GM19468 (cell line): ENCODE measurements at regions not wholly inside any gene's neighbourhood (a gene's known extent, or its start where the extent isn't known, plus 50 kb on each side); places are given as distances from the start of the nearest gene placed in this dataset.
A peak's percentile ranks its signal among the peaks of the same experiment; 100 is the strongest.

Experiments
- ATAC-seq: cut with Tn5 transposase; IDR thresholded peaks from one replicate; pipeline ENCODE4 v1.9.1; 2021; ENCODE audit warnings: mild to moderate bottlenecking, moderate library complexity, moderate number of reproducible peaks; ENCODE audit not compliant: unreplicated experiment; ENCODE audit errors: extremely low read depth

DNA sequence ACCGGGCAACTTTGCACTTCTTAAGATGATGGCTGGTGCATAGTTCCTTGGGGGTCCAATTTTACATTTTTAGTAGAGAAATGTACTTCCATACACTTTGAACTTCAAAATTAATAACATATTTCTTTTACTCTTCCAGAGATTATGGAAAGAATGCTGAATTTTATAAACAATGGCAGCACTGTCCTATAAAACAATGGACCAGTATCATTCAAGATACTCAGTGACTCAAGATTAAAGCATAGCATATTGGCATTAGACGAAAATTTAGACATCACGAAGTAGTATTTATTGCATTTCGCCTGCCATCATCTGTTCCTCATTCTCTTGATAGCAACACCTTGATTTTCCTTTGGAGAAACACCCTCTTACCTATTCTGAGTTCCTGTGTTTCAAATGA is 118.3 kb upstream of the ATF7IP start:
- ATAC-seq = no peak

DNA sequence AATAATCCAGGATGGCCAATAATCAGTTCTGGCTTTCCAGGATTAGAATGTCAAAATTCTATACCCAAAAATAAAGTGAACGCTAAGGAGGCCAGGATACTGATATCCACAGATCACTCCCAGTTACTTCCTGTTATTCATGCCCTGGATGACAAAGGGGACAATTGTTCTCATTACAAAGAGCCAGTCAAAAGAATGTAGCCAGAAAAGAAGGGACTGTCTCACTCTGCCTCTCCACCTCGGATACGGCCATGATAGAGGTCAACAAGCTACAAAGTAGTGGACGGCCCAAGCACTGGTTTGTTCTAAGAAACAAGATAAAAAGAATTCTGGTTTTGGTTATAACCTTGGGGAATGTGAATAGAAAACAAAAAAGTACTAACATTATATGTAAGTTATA is 116.1 kb upstream of the ATF7IP start:
- ATAC-seq = no peak

DNA sequence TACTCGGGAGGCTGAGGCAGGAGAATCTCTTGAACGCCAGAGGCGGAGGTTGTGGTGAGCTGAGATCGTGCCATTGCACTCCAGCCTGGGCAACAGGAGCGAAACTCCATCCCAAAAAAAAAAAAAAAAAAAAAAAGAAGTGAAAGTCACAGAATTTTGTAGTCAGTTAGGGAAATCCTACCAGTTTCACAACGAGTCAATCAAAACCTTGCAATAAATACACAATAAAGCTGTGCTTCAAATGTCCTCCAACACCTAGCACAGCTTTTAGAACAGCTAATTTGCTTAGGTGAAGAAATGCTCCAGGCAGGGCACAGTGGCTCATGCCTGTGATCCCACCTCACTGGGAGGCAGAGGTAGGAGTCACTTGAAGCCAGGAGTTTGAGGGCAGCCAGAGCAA is 112.8 kb upstream of the ATF7IP start:
- ATAC-seq = no peak

DNA sequence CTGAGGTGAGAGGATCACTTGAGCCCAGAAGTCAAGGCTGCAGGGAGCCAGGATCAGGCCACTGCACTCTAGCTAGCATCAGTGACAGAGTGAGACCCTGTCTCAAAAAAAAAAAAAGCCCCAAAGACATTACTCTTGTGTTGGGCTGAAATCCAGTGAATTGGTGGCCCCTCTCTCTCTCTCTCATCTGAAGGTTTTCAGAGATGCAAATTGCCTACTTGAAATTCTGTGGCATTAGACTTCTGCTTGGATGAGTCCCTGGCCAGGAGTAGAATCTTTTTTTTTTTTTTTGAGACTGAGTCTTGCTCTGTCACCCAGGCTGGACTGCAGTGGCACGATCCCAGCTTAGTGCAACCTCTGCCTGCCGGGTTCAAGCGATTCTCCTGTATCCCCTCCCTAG is 112.0 kb upstream of the ATF7IP start:
- ATAC-seq = no peak

DNA sequence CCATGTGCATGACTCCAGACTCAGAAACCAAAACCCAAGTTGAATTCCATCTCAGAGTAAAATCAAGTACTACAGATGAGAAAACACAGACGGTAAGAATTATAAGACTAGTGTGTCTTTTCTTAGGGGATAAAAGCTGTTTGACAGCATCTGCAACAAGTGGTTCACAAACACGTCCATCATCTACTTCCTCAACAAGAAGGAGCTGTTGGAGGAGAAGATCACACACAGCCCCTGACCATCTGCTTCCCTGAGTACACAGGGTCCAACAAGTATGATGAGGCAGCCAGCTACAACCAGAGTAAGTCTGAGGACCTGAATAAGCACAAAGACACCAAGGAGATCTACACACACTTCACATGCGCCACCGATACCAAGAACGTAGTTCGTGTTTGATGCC is 110.7 kb upstream of the ATF7IP start:
- ATAC-seq = no peak

DNA sequence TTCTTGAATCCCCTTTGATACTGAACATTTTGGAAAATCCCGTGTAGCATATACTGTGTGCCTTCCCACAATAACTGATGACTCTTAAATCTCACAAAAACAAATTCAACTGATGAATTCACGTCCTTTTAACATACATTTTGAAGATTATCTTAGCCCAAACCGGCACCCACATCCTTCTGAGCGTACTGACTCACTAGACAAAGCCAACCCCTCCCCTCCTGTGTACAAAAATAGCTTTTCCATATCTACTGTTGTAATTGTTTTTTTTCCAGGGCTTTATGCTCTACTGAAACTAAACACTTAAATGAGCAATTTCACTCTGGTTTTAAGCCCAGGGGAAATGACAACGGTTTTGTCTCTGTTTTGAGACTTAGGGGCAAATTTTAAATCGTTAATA is 109.4 kb upstream of the ATF7IP start:
- no peak for ATAC-seq

DNA sequence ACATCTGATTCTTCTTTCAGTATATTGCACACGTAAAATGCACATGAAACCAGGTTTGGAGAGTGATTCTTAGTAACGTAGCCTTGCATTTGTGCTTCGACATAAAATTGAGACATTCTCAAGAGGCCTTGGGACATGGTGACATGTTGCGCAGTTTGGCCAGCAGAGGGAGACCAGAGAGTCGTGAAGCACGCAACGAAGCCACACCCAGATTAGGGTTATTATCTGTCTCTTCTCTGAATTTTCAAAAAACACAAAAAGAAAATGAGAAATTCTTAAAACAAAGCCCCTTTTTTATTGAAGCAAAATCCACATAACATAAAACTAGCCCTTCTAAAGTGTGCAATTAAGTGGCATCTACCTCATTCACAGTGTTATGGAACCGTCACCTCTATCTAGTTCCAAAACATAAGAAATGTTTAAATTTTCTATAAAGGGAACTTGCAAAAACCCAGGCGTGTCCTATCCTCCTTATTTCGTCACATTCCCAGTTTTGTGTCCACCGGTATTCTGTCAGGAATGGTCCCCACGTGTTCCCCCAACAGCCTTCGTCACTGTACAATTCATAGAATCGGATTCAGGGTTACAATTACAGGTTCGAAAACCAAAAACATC is 108.8 kb upstream of the ATF7IP start:
- peak; percentile 35 for ATAC-seq

DNA sequence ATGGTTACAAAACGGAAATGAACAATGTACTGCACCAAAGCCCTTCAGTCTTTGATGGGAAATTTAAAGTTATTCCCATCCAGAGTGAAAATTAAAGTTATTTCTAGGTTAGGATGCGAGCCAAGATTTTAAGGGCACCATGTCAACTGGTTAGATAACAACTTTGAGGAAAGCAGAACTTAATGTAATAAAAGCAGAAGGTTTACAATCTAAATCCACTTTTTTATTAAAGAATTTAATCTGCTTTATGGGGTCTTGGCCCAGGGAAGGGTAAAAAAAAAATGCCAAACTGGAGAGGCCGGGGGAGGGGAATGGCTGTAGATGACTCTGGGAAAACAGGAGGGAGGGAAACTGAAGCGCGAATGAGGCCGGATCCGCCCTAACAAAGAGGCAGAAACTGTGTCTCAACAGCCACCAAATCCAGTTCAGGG is 108.2 kb upstream of the ATF7IP start:
- ATAC-seq = no peak

DNA sequence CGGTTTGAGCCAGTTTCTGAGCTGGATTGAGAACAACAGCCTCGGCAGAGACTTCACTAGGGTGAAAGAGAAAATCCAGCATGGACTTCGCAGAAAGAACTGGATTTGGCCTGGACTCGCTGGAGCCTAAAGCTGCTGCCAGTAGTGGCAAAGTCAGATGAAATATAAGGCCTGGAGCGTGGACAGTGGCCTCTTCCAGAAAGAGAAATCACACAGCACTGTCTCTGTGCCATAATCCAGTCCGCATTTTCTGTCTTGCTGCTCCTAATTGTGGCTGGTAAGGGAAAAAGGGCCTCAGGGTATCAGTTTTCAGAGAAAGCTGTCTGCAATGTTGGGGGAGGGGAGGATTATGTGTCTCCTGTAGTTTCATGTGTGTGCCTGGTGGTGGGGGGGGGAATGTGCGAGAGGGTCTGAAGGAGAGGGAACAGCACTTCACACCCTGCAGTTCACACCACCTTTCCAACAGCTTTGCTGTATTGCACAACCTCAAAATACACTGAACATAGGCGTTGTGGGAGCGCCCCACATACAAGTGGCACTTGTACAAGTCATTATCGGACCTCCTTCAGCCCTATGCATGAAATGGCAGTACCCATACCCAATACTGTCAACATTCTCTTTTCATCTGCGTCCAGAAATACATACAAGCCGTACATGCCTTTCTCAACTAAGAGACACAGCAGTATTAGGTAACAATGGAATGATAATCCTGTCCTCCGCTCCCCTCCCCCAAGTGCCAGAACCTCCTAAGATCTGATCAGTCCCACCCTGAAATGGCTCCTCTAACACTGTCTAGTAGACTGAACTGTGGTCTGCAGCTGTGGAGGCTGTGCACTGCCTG is 107.5 kb upstream of the ATF7IP start:
- ATAC-seq = peak; percentile 82

DNA sequence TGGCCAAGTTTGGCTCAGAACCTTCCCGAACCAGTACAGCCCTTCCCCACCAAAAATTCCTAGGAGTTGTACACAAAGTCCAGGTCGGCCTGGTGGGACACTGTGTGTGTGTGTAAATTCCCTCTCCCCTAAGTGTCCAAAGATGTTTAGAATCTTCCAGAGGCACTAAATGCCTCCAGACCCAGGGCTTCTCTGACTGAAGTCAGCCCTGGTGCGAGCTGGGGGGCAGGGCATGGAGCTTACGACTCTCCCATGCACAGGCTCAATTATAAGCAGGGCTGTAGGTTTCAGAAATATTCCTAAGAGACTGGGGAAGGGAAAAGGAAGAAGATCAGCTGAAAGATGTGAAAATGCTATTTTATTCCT is 106.9 kb upstream of the ATF7IP start:
- no peak for ATAC-seq

DNA sequence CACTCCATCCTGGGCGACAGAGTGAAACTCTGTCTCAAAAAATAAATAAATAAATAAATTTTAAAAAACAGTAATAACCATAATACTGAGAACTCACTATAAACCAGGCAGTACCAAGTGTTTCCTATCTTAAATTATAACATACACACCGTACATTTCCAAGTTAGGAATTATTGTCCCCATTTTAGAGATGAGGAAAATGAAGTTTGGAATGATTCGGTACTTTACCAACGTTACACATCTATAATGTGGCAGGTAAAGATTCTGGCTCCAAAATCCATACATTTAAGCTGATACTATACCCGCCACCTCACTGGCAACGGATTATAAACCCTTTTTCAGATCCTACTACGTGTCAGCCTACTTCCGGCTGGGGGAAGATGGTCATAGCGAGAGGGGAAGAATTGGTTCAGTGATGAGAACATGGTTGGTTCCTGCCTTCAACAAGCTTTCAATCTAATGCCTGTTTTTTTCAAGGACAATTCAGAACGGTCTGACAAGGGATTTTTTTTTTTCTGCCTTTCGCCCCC is 105.9 kb upstream of the ATF7IP start:
- ATAC-seq = no peak

DNA sequence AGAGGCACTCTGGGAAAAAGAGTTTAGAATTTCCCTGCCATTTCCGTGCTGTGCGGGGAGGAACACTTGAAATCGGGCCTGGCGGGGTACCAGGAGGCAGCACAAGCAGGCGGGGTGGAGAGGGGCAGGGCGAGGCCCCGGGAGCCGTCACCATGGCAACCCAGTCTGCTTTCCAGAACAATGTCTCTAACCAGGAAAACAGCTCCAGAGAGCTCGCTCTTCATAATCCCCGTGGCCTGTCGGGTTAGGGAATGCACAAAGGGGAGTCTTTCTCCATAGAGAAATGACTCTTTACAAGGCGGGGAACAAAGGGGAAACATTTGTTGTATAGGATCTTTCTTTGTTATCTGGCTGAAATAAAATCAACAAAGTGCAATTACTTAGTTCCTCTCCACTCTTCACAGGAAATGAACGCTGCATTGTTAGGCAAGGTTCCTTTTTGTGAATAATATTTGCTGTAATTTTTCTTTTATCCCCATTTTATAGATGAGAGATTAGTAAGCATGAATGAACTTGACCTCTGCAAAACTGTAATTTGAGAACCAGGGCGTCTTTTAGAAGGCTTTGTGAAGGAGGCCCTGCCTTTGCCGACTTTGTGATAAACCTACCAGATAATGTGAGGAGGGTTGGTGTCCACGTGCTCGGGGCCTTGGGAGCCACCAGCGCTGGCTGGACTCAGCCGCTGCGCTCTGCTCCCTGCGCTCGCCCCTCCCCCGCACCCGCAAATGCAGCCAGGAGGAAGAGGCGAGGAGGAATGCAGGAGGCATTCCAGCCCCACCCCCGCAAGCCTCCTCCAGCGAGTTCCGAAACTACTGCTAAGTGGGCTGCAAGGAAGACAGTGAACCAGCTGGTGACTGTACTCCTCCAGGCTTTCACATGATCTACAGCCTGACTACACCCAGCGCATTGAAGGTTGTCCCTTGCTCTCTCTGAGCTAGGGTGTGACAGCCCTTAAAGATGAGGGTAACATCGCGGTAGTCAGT is 105.2 kb upstream of the ATF7IP start:
- no peak for ATAC-seq

DNA sequence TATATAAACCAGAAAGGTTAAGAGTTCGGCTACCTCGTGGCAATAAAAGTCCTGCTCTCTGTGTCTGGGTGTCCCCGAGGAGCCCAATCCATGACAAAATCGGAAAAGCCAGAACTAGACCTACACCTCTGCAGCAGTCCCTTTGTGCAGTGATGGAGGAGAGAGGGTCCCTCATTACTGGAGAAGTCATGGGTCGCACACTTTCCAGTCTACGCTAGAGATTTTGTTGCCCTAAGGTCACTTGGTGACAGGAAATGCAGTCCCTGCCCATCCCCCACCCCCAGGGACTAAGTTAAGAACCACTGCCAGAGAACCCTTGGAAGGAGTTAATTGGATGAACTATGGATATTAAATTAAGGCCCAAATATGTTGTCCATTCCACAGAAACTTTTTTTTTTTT is 104.4 kb upstream of the ATF7IP start:
- no peak for ATAC-seq

DNA sequence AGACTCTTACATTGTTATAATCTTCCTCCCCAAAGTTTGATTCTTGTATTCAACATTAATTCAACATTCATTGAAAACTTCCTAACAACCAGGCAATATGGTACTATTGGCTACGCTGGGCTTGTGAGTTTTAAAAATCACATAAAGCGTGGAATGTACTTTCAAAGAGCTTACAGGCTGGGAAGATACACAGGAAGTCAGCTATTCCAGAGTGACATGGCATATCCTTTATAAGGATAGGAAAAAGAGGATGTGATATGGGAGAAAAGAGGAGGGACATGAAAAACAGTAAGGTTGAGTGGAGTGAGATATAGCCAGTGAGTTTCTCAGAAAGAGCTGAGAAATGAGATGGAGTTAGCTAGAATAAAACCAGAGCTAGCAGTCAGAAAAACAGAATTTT is 103.6 kb upstream of the ATF7IP start:
- ATAC-seq = no peak

DNA sequence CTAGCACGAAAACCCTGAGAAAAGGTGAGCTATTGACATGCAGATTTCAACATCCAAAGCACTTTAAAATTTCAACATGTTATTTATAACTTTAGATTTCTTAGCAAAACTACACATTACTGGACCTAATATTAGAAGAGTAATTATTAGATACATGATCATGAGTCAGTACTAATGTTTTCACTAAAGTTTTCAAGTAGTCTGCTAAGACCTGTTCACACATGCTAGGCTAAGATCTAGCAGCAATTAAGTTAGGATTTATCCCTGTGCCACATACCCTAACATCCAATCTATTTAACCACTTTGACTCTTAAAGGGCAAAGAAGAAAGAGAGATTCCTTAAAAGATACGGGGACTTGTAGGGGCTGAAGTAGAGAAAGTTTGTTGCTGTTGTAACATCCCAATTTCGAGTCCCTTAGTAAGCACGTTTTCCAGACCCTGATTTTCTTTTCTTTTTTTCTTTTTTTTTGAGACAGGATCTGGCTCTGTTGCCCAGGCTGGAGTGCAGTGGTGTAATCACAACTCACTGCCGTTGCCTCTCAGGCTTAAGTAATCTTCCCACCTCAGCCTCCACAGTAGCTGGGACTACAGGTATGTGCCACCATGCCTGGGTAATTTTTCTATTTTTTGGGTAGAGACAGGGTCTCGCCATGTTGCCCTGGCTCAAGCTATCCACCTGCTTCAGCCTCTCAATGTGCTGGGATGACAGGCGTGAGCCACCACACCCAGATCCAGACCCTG is 102.5 kb upstream of the ATF7IP start:
- ATAC-seq = no peak

DNA sequence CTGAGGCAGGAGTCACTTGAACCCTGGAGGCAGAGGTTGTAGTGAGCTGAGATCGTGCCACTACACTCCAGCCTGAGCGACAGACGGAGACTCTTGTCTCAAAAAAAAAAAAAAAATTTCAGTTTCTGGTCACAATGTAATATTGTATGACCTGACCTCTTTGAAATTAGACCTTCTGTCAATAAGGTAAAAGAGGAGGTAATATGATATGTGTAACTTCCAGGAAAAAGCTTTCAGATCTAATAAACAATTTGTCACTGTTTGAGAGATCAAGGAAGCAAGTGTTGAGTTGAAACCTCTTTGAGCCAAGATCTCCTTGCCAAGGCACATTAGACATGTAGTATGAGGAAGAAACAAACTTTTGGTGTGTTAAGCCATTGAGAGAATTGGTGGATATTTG is 101.7 kb upstream of the ATF7IP start:
- no peak for ATAC-seq

DNA sequence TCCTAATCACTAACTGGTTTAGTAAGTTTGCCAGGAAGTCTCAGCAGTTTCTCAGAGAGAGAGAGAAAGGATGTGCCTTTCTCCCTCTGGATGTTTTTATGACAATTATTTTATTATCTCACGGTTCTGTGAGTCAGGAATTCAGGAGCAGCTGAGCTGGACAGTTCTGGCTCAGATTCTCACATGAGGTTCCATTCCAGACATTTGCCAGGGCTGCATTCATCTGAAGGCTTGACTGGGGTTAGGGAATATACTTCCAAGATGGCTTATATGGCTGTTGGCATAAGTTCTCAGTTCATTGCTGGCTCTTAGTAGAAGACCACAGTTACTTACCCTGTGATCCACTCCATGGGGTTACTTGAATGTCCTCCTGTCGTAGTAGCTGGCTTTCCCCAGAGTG is 101.2 kb upstream of the ATF7IP start:
- ATAC-seq = no peak

DNA sequence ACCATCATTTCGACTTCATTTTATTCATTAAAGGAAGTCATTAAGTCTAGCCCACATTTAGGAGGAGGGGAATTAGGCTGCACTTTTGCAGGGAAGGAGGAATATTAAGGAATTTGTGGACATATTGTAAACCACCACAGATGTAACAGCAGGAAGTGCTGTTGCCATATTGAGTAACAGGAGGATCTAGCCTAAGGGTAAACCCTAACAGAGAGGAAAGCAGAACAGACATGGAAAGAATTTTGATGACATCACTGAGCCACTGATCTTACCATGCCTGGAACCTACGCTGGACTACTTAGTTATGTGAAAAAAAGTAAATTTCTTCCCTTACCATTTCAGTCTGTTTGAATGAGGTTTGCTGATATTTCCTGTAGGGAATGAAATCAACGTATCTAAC is 100.7 kb upstream of the ATF7IP start:
- no peak for ATAC-seq

DNA sequence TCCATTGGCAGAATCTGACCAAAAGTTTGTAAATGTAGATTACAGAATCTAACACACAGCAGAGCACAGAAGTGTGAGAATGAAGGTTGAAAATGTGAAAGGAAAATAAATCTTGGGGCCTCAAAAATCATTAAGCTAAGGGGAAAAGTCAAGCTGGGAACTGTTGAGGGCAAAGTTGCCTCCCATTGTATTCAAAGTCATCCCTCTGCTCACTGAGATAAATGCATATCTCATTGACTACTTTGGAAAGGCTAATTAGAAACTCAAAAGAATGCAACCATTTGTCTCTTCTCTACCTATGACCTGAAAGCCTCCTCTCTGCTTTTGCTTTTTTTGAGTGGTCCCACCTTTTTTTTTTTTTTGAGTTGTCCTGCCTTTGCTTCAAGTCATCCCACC is 97.4 kb upstream of the ATF7IP start:
- ATAC-seq = no peak

DNA sequence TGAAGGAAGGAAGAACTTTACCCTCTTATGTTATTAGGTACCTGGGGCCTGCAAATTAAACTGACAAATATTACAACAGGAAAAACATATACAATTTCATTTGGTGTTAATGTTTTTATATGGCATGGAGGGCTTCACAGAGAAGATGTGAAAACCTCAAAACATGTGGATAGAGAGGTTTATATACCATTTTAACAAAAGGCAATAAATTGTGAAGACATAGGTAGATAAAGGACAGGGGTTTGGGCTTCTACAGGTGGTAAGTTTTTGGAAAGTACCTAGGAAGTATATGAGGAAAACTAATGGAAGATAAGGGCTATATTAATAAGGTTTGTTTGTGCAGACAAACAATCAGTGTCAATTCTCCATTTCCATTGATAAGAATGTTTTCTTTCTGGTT is 95.1 kb upstream of the ATF7IP start:
- no peak for ATAC-seq
